H9 (cell line): ENCODE measurements at regions not wholly inside any gene's neighbourhood (a gene's known extent, or its start where the extent isn't known, plus 50 kb on each side); places are given as distances from the start of the nearest gene placed in this dataset.

Experiments
- DNase-seq: peaks from one replicate; pipeline ENCODE4 v3.0.0-alpha.2; 2017
- H2AFZ ChIP-seq: one replicate; pipeline ENCODE4 v1.6.1; 2013; ENCODE audit warnings: mild to moderate bottlenecking, low read length, control low read depth, moderate library complexity
- H2AK5ac ChIP-seq: 2 replicates; pipeline ENCODE4 v1.6.1; 2013; ENCODE audit warnings: low read length, control low read depth, mixed read lengths; ENCODE audit not compliant: insufficient read length
- H2BK120ac ChIP-seq: one replicate; pipeline ENCODE4 v1.6.1; 2013; ENCODE audit warnings: low read depth, mild to moderate bottlenecking, low read length, control low read depth, inconsistent platforms; ENCODE audit not compliant: poor library complexity, severe bottlenecking
- H2BK12ac ChIP-seq: 2 replicates; pipeline ENCODE4 v1.6.1; 2013; ENCODE audit warnings: low read length, control low read depth, mixed read lengths, low read depth; ENCODE audit not compliant: insufficient read length
- H2BK15ac ChIP-seq: 2 replicates; pipeline ENCODE4 v1.6.1; 2013; ENCODE audit warnings: low read depth, low read length, control low read depth
- H2BK20ac ChIP-seq: one replicate; pipeline ENCODE4 v1.6.1; 2013; ENCODE audit warnings: low read depth, mild to moderate bottlenecking, low read length, control low read depth, inconsistent platforms; ENCODE audit not compliant: poor library complexity, severe bottlenecking
- H2BK5ac ChIP-seq: 2 replicates; pipeline ENCODE4 v1.6.1; 2013; ENCODE audit warnings: low read length, control low read depth, mixed read lengths; ENCODE audit not compliant: insufficient read length
- H3K14ac ChIP-seq: 2 replicates; pipeline ENCODE4 v1.6.1; 2013; ENCODE audit warnings: low read length, control low read depth; ENCODE audit not compliant: insufficient read depth
- H3K18ac ChIP-seq: 2 replicates; pipeline ENCODE4 v1.6.1; 2013; ENCODE audit warnings: low read depth, mild to moderate bottlenecking, mixed read lengths, low read length, control low read depth; ENCODE audit not compliant: insufficient read length
- H3K23ac ChIP-seq: 2 replicates; pipeline ENCODE4 v1.6.1; 2013; ENCODE audit warnings: low read length, control low read depth, mixed read lengths, low read depth; ENCODE audit not compliant: insufficient read length
- H3K23me2 ChIP-seq: 2 replicates; pipeline ENCODE4 v1.6.1; 2013; ENCODE audit warnings: low read depth, mild to moderate bottlenecking, mixed read lengths, low read length, control low read depth; ENCODE audit not compliant: insufficient read length, poor library complexity, severe bottlenecking
- H3K27ac ChIP-seq: 2 replicates; pipeline ENCODE4 v1.5.1; 2013; ENCODE audit warnings: low read length, control low read depth, mixed read lengths, low read depth; ENCODE audit not compliant: insufficient read length
- H3K27me3 ChIP-seq: 2 replicates; pipeline ENCODE4 v1.6.1; 2013; ENCODE audit warnings: low read length, control low read depth, inconsistent platforms; ENCODE audit not compliant: insufficient read depth
- H3K4ac ChIP-seq: 2 replicates; pipeline ENCODE4 v1.6.1; 2013; ENCODE audit warnings: low read depth, mild to moderate bottlenecking, control low read depth, inconsistent platforms, low read length, moderate library complexity
- H3K4me1 ChIP-seq: 2 replicates; pipeline ENCODE4 v1.6.1; 2013; ENCODE audit warnings: low read length, control low read depth, inconsistent platforms; ENCODE audit not compliant: insufficient read depth
- H3K4me2 ChIP-seq: 2 replicates; pipeline ENCODE4 v1.6.1; 2013; ENCODE audit warnings: low read length, control low read depth, mixed read lengths; ENCODE audit not compliant: insufficient read length, insufficient read depth
- H3K56ac ChIP-seq: 2 replicates; pipeline ENCODE4 v1.6.1; 2013; ENCODE audit warnings: low read depth, mild to moderate bottlenecking, mixed read lengths, low read length, control low read depth; ENCODE audit not compliant: insufficient read length
- H3K79me1 ChIP-seq: 2 replicates; pipeline ENCODE4 v1.6.1; 2013; ENCODE audit warnings: low read depth, mild to moderate bottlenecking, moderate library complexity, low read length, control low read depth, inconsistent platforms; ENCODE audit not compliant: insufficient read depth, poor library complexity, severe bottlenecking
- H3K79me2 ChIP-seq: 2 replicates; pipeline ENCODE4 v1.6.1; 2013; ENCODE audit warnings: low read length, control low read depth, inconsistent platforms; ENCODE audit not compliant: insufficient read depth
- H3K9ac ChIP-seq: 2 replicates; pipeline ENCODE4 v1.6.1; 2013; ENCODE audit warnings: low read length, control low read depth, mixed read lengths; ENCODE audit not compliant: insufficient read length; ENCODE audit errors: extremely low read depth
- H3K9me3 ChIP-seq: one replicate; pipeline ENCODE4 v1.6.1; 2013; ENCODE audit warnings: low read depth, low read length, inconsistent platforms; ENCODE audit not compliant: control insufficient read depth
- H3T11ph ChIP-seq: one replicate; pipeline ENCODE4 v1.6.1; 2013; ENCODE audit warnings: mild to moderate bottlenecking, low read length, control low read depth, inconsistent platforms
- H4K20me1 ChIP-seq: one replicate; pipeline ENCODE4 v1.6.1; 2013; ENCODE audit not compliant: control insufficient read depth, insufficient read length, insufficient read depth
- H4K5ac ChIP-seq: 2 replicates; pipeline ENCODE4 v1.6.1; 2013; ENCODE audit warnings: low read depth, mild to moderate bottlenecking, mixed read lengths, low read length, control low read depth; ENCODE audit not compliant: insufficient read length
- H4K8ac ChIP-seq: replicated peaks from 2 replicates; pipeline ENCODE4 v1.6.1; 2013; ENCODE audit warnings: low read length, control low read depth, mixed read lengths, low read depth; ENCODE audit not compliant: insufficient read length
- H4K91ac ChIP-seq: 2 replicates; pipeline ENCODE4 v1.6.1; 2013; ENCODE audit warnings: low read depth, mild to moderate bottlenecking, moderate library complexity, mixed read lengths, low read length, control low read depth; ENCODE audit not compliant: insufficient read length
- H3K27ac Mint-ChIP-seq, 3 experiments: 2 replicates in 2 of 3; 3 replicates in 1 of 3; pipeline ENCODE4 v1.8.0; 2020 to 2021; ENCODE audit warnings: mixed read lengths in 3 of 3, mild to moderate bottlenecking in 1 of 3, moderate library complexity in 1 of 3
- H3K27me3 Mint-ChIP-seq: 2 replicates; pipeline ENCODE4 v1.8.0; 2021; ENCODE audit warnings: low read depth, mild to moderate bottlenecking, moderate library complexity, mixed read lengths
- H3K36me3 Mint-ChIP-seq, 3 experiments: 2 replicates in 2 of 3; 3 replicates in 1 of 3; pipeline ENCODE4 v1.8.0; 2020 to 2021; ENCODE audit warnings: low read depth in 3 of 3, mixed read lengths in 3 of 3; ENCODE audit not compliant: insufficient read depth in 1 of 3
- H3K4me1 Mint-ChIP-seq, 2 experiments: 2 replicates each; pipeline ENCODE4 v1.8.0; 2020; ENCODE audit warnings: mixed read lengths in 2 of 2
- H3K4me3 Mint-ChIP-seq, 2 experiments: 2 replicates in 1 of 2; 3 replicates in 1 of 2; pipeline ENCODE4 v1.8.0; 2020 to 2021; ENCODE audit warnings: mild to moderate bottlenecking in 2 of 2, mixed read lengths in 2 of 2, moderate library complexity in 1 of 2
- H3K9me3 Mint-ChIP-seq, 2 experiments: 2 replicates in 1 of 2; 3 replicates in 1 of 2; pipeline ENCODE4 v1.8.0; 2020; ENCODE audit warnings: mild to moderate bottlenecking in 2 of 2, mixed read lengths in 2 of 2, moderate library complexity in 1 of 2
- WGBS: extraction: QIAGEN DNeasy Blood & Tissue Kit; methylation state at CpG from one replicate; pipeline ENCODE4 v1.1.7; 2013; ENCODE audit warnings: missing lambda C conversion rate, low lambda C conversion rate, mixed read lengths; ENCODE audit not compliant: insufficient read length; ENCODE audit errors: extremely low coverage; 5-methylcytosine and 5-hydroxymethylcytosine counted together
- TF ChIP-seq, protein P1 (sequence below): fragments of 200-600 bp; sonication (generic); conservative IDR thresholded peaks from 3 replicates; pipeline ENCODE4 v1.8.0; 2021; ENCODE audit warnings: antibody characterized with exemption, mild to moderate bottlenecking

- H3K4me1 Mint-ChIP-seq = 0 out of 4 replicates have a peak, but pooled peaks cover 0 to 4% of the 10 kb centered on the region in 2 experiments
- peaks cover 3 to 15% (median 5%) of the 10 kb centered on the region in 3 experiments; a peak in 4 of 7 replicates for H3K36me3 Mint-ChIP-seq
- H3K4me3 Mint-ChIP-seq = no peak overlapping the region
Measured at GRCh38 chr7:54824655-54825054, 65.6 kb upstream of the SEC61G start.

More at GRCh38 chr7:54824655-54825054, 65.6 kb upstream of the SEC61G start:
- H2BK12ac ChIP-seq = no peak overlapping the region
- H3K18ac ChIP-seq = no peak overlapping the region
- H3K4me1 ChIP-seq = no peaks in the 10 kb centered on the region
- no peaks in the 10 kb centered on the region for H3K9me3 ChIP-seq
- no peak overlapping the region for H2AK5ac ChIP-seq
- no peaks in the 10 kb centered on the region for H3K79me1 ChIP-seq
- no peaks in the 10 kb centered on the region for H3K23me2 ChIP-seq
- H3K56ac ChIP-seq = no peak overlapping the region
- H3K4ac ChIP-seq = no peak overlapping the region
- no peak overlapping the region for H2AFZ ChIP-seq
- no peaks in the 10 kb centered on the region for H3K79me2 ChIP-seq
- no peak overlapping the region for H2BK20ac ChIP-seq
- no peak overlapping the region for H2BK5ac ChIP-seq
- H4K5ac ChIP-seq = no peak overlapping the region
- no peak overlapping the region for H3K14ac ChIP-seq
- no peak overlapping the region for H4K8ac ChIP-seq
- no peaks in the 10 kb centered on the region for H4K20me1 ChIP-seq
- DNase-seq = no peak
- no peaks in the 10 kb centered on the region for H3K27me3 ChIP-seq
- no peak overlapping the region for H3K9ac ChIP-seq
- H3K23ac ChIP-seq = no peak overlapping the region
- no peak overlapping the region for H4K91ac ChIP-seq
- no peak overlapping the region for H2BK15ac ChIP-seq
- H3K27ac ChIP-seq = no peak overlapping the region
- TF ChIP-seq, protein P1, sequence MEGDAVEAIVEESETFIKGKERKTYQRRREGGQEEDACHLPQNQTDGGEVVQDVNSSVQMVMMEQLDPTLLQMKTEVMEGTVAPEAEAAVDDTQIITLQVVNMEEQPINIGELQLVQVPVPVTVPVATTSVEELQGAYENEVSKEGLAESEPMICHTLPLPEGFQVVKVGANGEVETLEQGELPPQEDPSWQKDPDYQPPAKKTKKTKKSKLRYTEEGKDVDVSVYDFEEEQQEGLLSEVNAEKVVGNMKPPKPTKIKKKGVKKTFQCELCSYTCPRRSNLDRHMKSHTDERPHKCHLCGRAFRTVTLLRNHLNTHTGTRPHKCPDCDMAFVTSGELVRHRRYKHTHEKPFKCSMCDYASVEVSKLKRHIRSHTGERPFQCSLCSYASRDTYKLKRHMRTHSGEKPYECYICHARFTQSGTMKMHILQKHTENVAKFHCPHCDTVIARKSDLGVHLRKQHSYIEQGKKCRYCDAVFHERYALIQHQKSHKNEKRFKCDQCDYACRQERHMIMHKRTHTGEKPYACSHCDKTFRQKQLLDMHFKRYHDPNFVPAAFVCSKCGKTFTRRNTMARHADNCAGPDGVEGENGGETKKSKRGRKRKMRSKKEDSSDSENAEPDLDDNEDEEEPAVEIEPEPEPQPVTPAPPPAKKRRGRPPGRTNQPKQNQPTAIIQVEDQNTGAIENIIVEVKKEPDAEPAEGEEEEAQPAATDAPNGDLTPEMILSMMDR = no peak
- Mint-ChIP-seq H3K27me3 (no peaks in the 10 kb centered on the region), H3K9me3 (peaks cover 14 to 21% of the 10 kb centered on the region in 2 experiments; a peak in 4 of 5 replicates), H3K27ac (no peak overlapping the region)
- WGBS = no CpG with 5 or more reads among the region's 1 CpG
- H3K4me2 ChIP-seq = no peak overlapping the region
- H2BK120ac ChIP-seq = no peak overlapping the region
- H3T11ph ChIP-seq = no peak overlapping the region
